Prostate gland (tissue), 2 donors: ENCODE measurements at regions not wholly inside any gene's neighbourhood (a gene's known extent, or its start where the extent isn't known, plus 50 kb on each side); places are given as distances from the start of the nearest gene placed in this dataset.

Experiments used
- DNase-seq: peaks from one replicate; pipeline ENCODE4 v3.0.0-alpha.2; 2019; ENCODE audit warnings: low spot score
- H3K27ac ChIP-seq, 2 donors: fragments of 200-600 bp; sonication (generic); 2 replicates each; pipeline ENCODE4 v1.5.1; 2017 to 2019
- H3K27me3 ChIP-seq: fragments of 200-600 bp; sonication (generic); replicated peaks from 2 replicates; pipeline ENCODE4 v1.5.1; 2019; ENCODE audit not compliant: insufficient read depth
- H3K36me3 ChIP-seq, 2 donors: fragments of 200-600 bp; sonication (generic); 1 replicate in 1 of 2; 2 replicates in 1 of 2; pipeline versions ENCODE4 v1.5.1 to v1.8.1; 2017 to 2019
- H3K4me1 ChIP-seq: fragments of 200-600 bp; sonication (generic); replicated peaks from 2 replicates; pipeline ENCODE4 v1.5.1; 2019
- H3K4me3 ChIP-seq, 2 donors: fragments of 200-600 bp; sonication (generic); 2 replicates each; pipeline ENCODE4 v1.5.1; 2017 to 2019
- H3K9me3 ChIP-seq: fragments of 200-600 bp; sonication (generic); 2 replicates; pipeline ENCODE4 v1.5.1; 2017
- CTCF ChIP-seq, 4 experiments: fragments of 200-600 bp in 2 of 4; fragments of 450-650 bp in 2 of 4; sonication (generic) in 2 of 4; IDR thresholded peaks; 1 replicate in 3 of 4; 2 replicates in 1 of 4; pipeline ENCODE4 v1.5.1; 2016 to 2019; ENCODE audit warnings: antibody characterized with exemption in 4 of 4, mild to moderate bottlenecking in 2 of 4, moderate library complexity in 2 of 4
- POLR2A ChIP-seq: fragments of 450-650 bp; IDR thresholded peaks from one replicate; pipeline ENCODE4 v1.6.1; 2016; ENCODE audit warnings: antibody characterized with exemption, mild to moderate bottlenecking
- POLR2AphosphoS5 ChIP-seq: sonication (generic); formaldehyde crosslinking; IDR thresholded peaks from one replicate; pipeline ENCODE4 v1.6.1; 2017; ENCODE audit warnings: antibody characterized with exemption
- WGBS: methylation state at CpG from one replicate; pipeline ENCODE4 v1.1.5; 2018; 5-methylcytosine and 5-hydroxymethylcytosine counted together
- intact Hi-C: fragments of 100-400 bp; cut with DNase I; formaldehyde crosslinking; loops from one replicate; pipeline ENCODE4 v1.14.2; 2022

GRCh38 chr1:29708381-29708780 lies 472.1 kb downstream of the PTPRU start:
- no peak overlapping the region for H3K27ac ChIP-seq
- peaks cover 3% of the 10 kb centered on the region for H3K27me3 ChIP-seq
- no peaks in the 10 kb centered on the region for H3K9me3 ChIP-seq
- no peaks in the 10 kb centered on the region for H3K36me3 ChIP-seq
- no peak for TF ChIP-seq POLR2AphosphoS5
- TF ChIP-seq POLR2A: no peak
- no peak for TF ChIP-seq CTCF (IDR thresholded peaks at IDR 0.05)
- WGBS: 100% methylated on average over 1 of the region's 1 CpG
- H3K4me3 ChIP-seq: no peak overlapping the region
- H3K4me1 ChIP-seq: no peaks in the 10 kb centered on the region
- DNase-seq: no peak
- intact Hi-C loops: no loop called here

- 90% methylated on average over 9 of the region's 9 CpGs for WGBS
- no peak overlapping the region for H3K4me3 ChIP-seq
- H3K9me3 ChIP-seq: no peaks in the 10 kb centered on the region
- no peaks in the 10 kb centered on the region for H3K4me1 ChIP-seq
- peaks cover 3% of the 10 kb centered on the region for H3K27me3 ChIP-seq
- TF ChIP-seq POLR2AphosphoS5: no peak
- TF ChIP-seq POLR2A: no peak
- TF ChIP-seq CTCF (IDR thresholded peaks at IDR 0.05): no peak
- H3K27ac ChIP-seq: no peak overlapping the region
- no peak for DNase-seq
- no peaks in the 10 kb centered on the region for H3K36me3 ChIP-seq
- intact Hi-C loops: no loop called here
Measured at GRCh38 chr1:29707796-29708195, 471.5 kb downstream of the PTPRU start.

- intact Hi-C loops: no loop called here
- peaks cover 3% of the 10 kb centered on the region for H3K27me3 ChIP-seq
- H3K27ac ChIP-seq: no peak overlapping the region
- no peaks in the 10 kb centered on the region for H3K36me3 ChIP-seq
- H3K4me3 ChIP-seq: no peak overlapping the region
- TF ChIP-seq POLR2AphosphoS5 (no peak), CTCF (IDR thresholded peaks at IDR 0.05) (peak in 2 of 4 experiments; percentile 34 to 68), POLR2A (no peak)
- no peaks in the 10 kb centered on the region for H3K4me1 ChIP-seq
- H3K9me3 ChIP-seq: no peaks in the 10 kb centered on the region
- 3% methylated on average over 26 of the region's 28 CpGs for WGBS
- no peak for DNase-seq
Measured at GRCh38 chr1:29706936-29707335, 470.6 kb downstream of the PTPRU start.

GRCh38 chr1:29704430-29704829 lies 468.1 kb downstream of the PTPRU start:
- H3K9me3 ChIP-seq: no peaks in the 10 kb centered on the region
- intact Hi-C loops: no loop called here
- no peaks in the 10 kb centered on the region for H3K4me1 ChIP-seq
- H3K27ac ChIP-seq: no peak overlapping the region
- H3K27me3 ChIP-seq: peaks cover 3% of the 10 kb centered on the region
- no peaks in the 10 kb centered on the region for H3K36me3 ChIP-seq
- H3K4me3 ChIP-seq: no peak overlapping the region
- TF ChIP-seq POLR2A (no peak), POLR2AphosphoS5 (no peak), CTCF (IDR thresholded peaks at IDR 0.05) (no peak)
- DNase-seq: no peak
- 71% methylated on average over 2 of the region's 2 CpGs for WGBS

- Histone ChIP-seq H3K4me1 (no peaks in the 10 kb centered on the region), H3K36me3 (no peaks in the 10 kb centered on the region), H3K9me3 (no peaks in the 10 kb centered on the region), H3K27ac (no peak overlapping the region), H3K27me3 (no peaks in the 10 kb centered on the region), H3K4me3 (no peak overlapping the region)
- 38% methylated on average over 8 of the region's 8 CpGs for WGBS
- no peak for DNase-seq
- TF ChIP-seq POLR2A: no peak
- TF ChIP-seq CTCF (IDR thresholded peaks at IDR 0.05): peak in 3 of 4 experiments; percentile 22 to 59 (median 34)
- intact Hi-C loops: no loop called here
Measured at GRCh38 chr1:29703596-29704370, 467.5 kb downstream of the PTPRU start.
